Activated CD8-positive, alpha-beta T cell treated with anti-CD3 and anti-CD28 coated beads for 36 hours (primary cell): ENCODE measurements at regions not wholly inside any gene's neighbourhood (a gene's known extent, or its start where the extent isn't known, plus 50 kb on each side); places are given as distances from the start of the nearest gene placed in this dataset.

Source experiments
- ATAC-seq: fragments of 200-7000 bp; cut with Tn5 transposase; one replicate; pipeline ENCODE4 v1.10.0; 2021; ENCODE audit warnings: mild to moderate bottlenecking, moderate library complexity
- CTCF ChIA-PET: fragments of 350-600 bp; sonication (Branson Sonifier 250); formaldehyde crosslinking; loops from one replicate; lab custom pipeline; 2021; ENCODE audit warnings: antibody characterized with exemption; lab: Charles Lee
- POLR2A ChIA-PET: fragments of 350-600 bp; sonication (Branson Sonifier 250); formaldehyde crosslinking; loops from one replicate; lab custom pipeline; 2021; ENCODE audit warnings: antibody characterized with exemption; lab: Charles Lee
- DNase-seq: peaks from one replicate; pipeline ENCODE4 v3.0.0-alpha.2; 2020
- H3K27ac Mint-ChIP-seq: one replicate; pipeline ENCODE4 v1.8.0; 2021; ENCODE audit warnings: mild to moderate bottlenecking, mixed read lengths
- H3K27me3 Mint-ChIP-seq: one replicate; pipeline ENCODE4 v1.8.0; 2021; ENCODE audit warnings: mixed read lengths
- H3K36me3 Mint-ChIP-seq: one replicate; pipeline ENCODE4 v1.8.0; 2021; ENCODE audit warnings: low read depth, mixed read lengths
- H3K4me1 Mint-ChIP-seq: one replicate; pipeline ENCODE4 v1.8.0; 2021; ENCODE audit warnings: low read depth, mixed read lengths
- H3K4me3 Mint-ChIP-seq: one replicate; pipeline ENCODE4 v1.8.0; 2021; ENCODE audit warnings: mild to moderate bottlenecking, moderate library complexity, mixed read lengths
- H3K9me3 Mint-ChIP-seq: one replicate; pipeline ENCODE4 v1.8.0; 2021; ENCODE audit warnings: mixed read lengths
- CTCF ChIP-seq: fragments of 200-600 bp; IDR thresholded peaks from one replicate; pipeline ENCODE4 v1.8.0; 2022; ENCODE audit warnings: antibody characterized with exemption, mild to moderate bottlenecking
- intact Hi-C: fragments of 100-400 bp; cut with micrococcal nuclease; formaldehyde crosslinking; loops from one replicate; pipeline ENCODE4 v1.10.0; 2022

DNA sequence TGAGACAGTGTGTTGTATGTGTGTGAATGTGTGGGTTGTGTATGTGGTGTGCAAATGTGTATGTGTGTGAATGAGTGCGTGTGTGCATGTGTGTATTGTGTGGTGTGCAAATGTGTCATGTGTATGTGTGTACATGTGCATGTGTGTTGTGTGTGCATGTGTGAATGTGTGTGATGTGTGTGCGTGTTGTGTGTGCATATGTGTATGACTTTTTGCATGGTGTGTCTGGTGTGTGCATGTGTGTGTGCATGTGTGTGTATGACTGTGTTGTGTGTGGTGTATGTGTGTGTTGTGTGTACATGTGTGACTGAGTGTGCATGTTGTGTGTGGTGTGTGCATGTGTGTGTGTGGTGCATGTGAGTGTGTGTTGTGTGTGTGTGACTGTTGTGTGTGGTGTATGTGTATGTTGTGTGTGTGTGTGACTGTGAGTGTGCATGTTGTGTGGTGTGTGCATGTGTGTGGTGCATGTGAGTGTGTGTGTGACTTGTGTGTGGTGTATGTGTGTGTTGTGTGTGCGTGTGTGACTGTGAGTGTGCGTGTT, 268.3 kb downstream of the DCDC2C start:
- intact Hi-C loops = no loop called here
- ChIA-PET POLR2A (no interaction called here), CTCF (no interaction called here)
- DNase-seq (no peak), ATAC-seq (no peak)
- Mint-ChIP-seq H3K36me3 (no peaks in the 10 kb centered on the region), H3K4me1 (no peaks in the 10 kb centered on the region), H3K4me3 (no peak overlapping the region), H3K27ac (no peak overlapping the region), H3K27me3 (no peaks in the 10 kb centered on the region), H3K9me3 (no peaks in the 10 kb centered on the region)
- TF ChIP-seq CTCF = no peak

GRCh38 chr2:3972377-3972776, 269.0 kb downstream of the DCDC2C start:
- Mint-ChIP-seq H3K36me3 (no peaks in the 10 kb centered on the region), H3K4me3 (no peak overlapping the region), H3K9me3 (no peaks in the 10 kb centered on the region), H3K27me3 (no peaks in the 10 kb centered on the region), H3K4me1 (no peaks in the 10 kb centered on the region), H3K27ac (no peak overlapping the region)
- DNase-seq (no peak), ATAC-seq (no peak)
- intact Hi-C loops = no loop called here
- CTCF ChIA-PET = no interaction called here
- POLR2A ChIA-PET = no interaction called here
- no peak for TF ChIP-seq CTCF

DNA sequence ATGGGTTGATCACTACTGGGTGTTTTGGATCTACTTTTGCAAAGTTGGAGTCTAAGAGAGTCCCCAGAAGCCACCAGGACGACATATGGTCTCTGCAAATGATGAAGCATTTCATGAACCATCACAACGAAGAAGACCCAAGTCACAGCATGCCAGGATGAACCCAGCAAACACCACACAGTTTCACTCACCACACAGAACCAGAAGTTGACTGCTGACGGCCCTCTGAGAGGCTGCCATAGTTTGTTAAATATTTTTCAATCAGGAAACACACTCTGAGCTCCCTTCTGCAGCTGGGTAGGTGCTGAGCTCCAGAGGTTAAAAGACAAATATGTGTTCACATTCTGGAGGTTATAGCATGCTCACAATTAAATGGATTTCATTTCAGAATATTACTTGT, 271.4 kb downstream of the DCDC2C start:
- no peak for ATAC-seq
- CTCF ChIA-PET = no interaction called here
- H3K4me3 Mint-ChIP-seq = no peak overlapping the region
- H3K4me1 Mint-ChIP-seq = no peaks in the 10 kb centered on the region
- H3K27ac Mint-ChIP-seq = no peak overlapping the region
- intact Hi-C loops = no loop called here
- no peak for TF ChIP-seq CTCF
- no peaks in the 10 kb centered on the region for H3K27me3 Mint-ChIP-seq
- H3K9me3 Mint-ChIP-seq = peaks cover 4% of the 10 kb centered on the region
- POLR2A ChIA-PET = no interaction called here
- no peak for DNase-seq
- H3K36me3 Mint-ChIP-seq = no peaks in the 10 kb centered on the region

DNA sequence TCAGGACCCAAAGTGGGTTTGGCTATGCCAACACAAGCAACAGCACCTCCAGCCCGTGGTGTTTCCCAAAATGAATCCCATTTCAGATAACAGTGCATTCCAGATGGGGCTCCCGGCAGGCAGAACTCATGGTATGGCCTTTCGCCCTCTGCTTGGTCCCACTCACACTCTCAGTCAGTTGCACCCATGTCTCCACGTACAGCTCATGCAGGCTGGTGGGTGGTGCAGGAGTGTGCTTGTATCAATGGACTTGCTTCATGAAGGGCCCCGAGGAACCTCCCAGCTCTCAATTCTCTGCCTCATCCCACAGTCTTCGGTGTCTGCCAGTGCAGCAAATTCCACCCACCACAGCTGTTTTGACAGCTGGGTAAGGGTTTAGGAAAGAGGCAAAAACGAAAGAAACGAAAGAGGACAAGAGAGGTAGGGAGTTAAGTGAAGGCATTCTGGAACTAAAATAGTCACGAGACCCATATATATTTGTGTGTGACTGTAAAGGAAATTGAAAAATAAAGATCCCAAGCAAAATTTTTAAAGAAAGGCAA, 278.1 kb downstream of the DCDC2C start:
- no peaks in the 10 kb centered on the region for H3K27me3 Mint-ChIP-seq
- ChIA-PET CTCF (no interaction called here), POLR2A (no interaction called here)
- H3K4me1 Mint-ChIP-seq = no peaks in the 10 kb centered on the region
- no peaks in the 10 kb centered on the region for H3K36me3 Mint-ChIP-seq
- intact Hi-C loops = no loop called here
- H3K27ac Mint-ChIP-seq = no peak overlapping the region
- H3K9me3 Mint-ChIP-seq = peaks cover 4% of the 10 kb centered on the region
- DNase-seq = no peak
- ATAC-seq = no peak
- TF ChIP-seq CTCF = no peak
- no peak overlapping the region for H3K4me3 Mint-ChIP-seq

- H3K4me1 Mint-ChIP-seq = no peaks in the 10 kb centered on the region
- H3K27me3 Mint-ChIP-seq = no peaks in the 10 kb centered on the region
- ChIA-PET POLR2A (no interaction called here), CTCF (no interaction called here)
- H3K27ac Mint-ChIP-seq = no peak overlapping the region
- no peak overlapping the region for H3K4me3 Mint-ChIP-seq
- peaks cover 4% of the 10 kb centered on the region for H3K9me3 Mint-ChIP-seq
- DNase-seq (no peak), ATAC-seq (no peak)
- no peaks in the 10 kb centered on the region for H3K36me3 Mint-ChIP-seq
- no peak for TF ChIP-seq CTCF
- intact Hi-C loops = no loop called here
Measured at GRCh38 chr2:3982160-3982559, 278.8 kb downstream of the DCDC2C start.
